Cardiac muscle cell (in vitro differentiated cells and primary cell): ENCODE measurements at regions not wholly inside any gene's neighbourhood (a gene's known extent, or its start where the extent isn't known, plus 50 kb on each side); places are given as distances from the start of the nearest gene placed in this dataset.
"Not testable (repeated sequence)": the region's sequence is repeated elsewhere in the genome, so short reads cannot be mapped to it uniquely, and the experiment has no call there.

Experiments used
- DNase-seq, 2 donors: peaks; one replicate each; pipeline versions ENCODE4 v3.0.0 to v3.0.0-alpha.2; 2010 to 2017; ENCODE audit warnings: low read depth in 1 of 2, low spot score in 1 of 2
- H3K27ac ChIP-seq: fragments of 200-600 bp; sonication (generic); 2 replicates; pipeline ENCODE4 v1.5.1; 2016
- H3K27me3 ChIP-seq: fragments of 200-600 bp; sonication (generic); 2 replicates; pipeline ENCODE4 v1.6.0; 2016; ENCODE audit warnings: control low read depth
- H3K36me3 ChIP-seq: fragments of 200-600 bp; sonication (generic); 2 replicates; pipeline ENCODE4 v1.5.1; 2016; ENCODE audit warnings: control low read depth
- H3K4me1 ChIP-seq: fragments of 200-600 bp; sonication (generic); 2 replicates; pipeline ENCODE4 v1.8.1; 2017; ENCODE audit warnings: low read depth, mild to moderate bottlenecking, mixed run types
- H3K4me3 ChIP-seq: fragments of 200-600 bp; sonication (generic); 2 replicates; pipeline ENCODE4 v1.5.1; 2016; ENCODE audit warnings: mild to moderate bottlenecking
- H3K9me3 ChIP-seq: fragments of 200-600 bp; sonication (generic); 2 replicates; pipeline ENCODE4 v1.5.1; 2017; ENCODE audit warnings: low read depth, mild to moderate bottlenecking, control low read depth
- TF ChIP-seq, protein P1 (sequence below): IDR thresholded peaks from 2 replicates; pipeline ENCODE4 v1.5.1; 2012; ENCODE audit warnings: low read depth, mild to moderate bottlenecking, low read length

DNA sequence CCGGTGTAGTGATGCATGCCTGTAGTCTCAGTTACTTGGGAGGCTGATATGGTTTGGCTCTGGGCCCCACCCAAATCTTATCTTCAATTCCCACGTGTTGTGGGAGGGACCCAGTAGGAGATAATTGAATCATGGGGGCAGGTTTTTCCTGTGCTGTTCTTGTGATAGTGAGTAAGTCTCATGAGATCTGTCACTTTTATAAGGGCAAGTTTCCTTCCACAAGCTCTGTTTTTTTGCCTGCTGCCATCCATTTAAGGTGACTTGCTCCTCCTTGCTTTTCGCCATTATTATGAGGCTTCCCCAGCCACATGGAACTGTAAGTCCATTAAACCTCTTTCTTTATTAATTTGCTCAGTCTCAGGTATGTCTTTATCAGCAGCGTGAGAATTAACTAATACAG, 566.7 kb upstream of the NECTIN3 start:
- no peak overlapping the region for H3K4me3 ChIP-seq
- DNase-seq: no peak
- no peaks in the 10 kb centered on the region for H3K4me1 ChIP-seq

DNA sequence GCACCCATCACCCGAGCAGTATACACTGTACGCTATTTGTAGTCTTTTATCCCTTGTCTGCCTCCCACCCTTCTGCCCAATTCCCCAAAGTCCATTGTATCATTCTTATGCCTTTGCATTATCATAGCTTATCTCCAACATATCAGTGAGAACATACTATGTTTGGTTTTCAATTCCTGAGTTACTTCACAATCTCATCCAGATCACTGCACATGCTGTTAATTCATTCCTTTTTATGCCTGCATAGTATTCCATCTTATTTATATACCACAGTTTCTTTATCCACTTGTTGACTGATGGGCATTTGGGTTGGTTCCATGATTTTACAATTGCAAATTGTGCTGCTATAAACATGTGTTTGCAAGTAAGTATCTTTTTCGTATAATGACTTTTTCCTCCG, 564.7 kb upstream of the NECTIN3 start:
- Histone ChIP-seq H3K4me1 (no peaks in the 10 kb centered on the region), H3K4me3 (no peak overlapping the region), H3K9me3 (no peaks in the 10 kb centered on the region), H3K36me3 (no peaks in the 10 kb centered on the region), H3K27ac (no peak overlapping the region), H3K27me3 (no peaks in the 10 kb centered on the region)
- TF ChIP-seq, protein P1, sequence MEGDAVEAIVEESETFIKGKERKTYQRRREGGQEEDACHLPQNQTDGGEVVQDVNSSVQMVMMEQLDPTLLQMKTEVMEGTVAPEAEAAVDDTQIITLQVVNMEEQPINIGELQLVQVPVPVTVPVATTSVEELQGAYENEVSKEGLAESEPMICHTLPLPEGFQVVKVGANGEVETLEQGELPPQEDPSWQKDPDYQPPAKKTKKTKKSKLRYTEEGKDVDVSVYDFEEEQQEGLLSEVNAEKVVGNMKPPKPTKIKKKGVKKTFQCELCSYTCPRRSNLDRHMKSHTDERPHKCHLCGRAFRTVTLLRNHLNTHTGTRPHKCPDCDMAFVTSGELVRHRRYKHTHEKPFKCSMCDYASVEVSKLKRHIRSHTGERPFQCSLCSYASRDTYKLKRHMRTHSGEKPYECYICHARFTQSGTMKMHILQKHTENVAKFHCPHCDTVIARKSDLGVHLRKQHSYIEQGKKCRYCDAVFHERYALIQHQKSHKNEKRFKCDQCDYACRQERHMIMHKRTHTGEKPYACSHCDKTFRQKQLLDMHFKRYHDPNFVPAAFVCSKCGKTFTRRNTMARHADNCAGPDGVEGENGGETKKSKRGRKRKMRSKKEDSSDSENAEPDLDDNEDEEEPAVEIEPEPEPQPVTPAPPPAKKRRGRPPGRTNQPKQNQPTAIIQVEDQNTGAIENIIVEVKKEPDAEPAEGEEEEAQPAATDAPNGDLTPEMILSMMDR: no peak
- no peak for DNase-seq

More for the DNA sequence above, 566.7 kb upstream of the NECTIN3 start:
- no peaks in the 10 kb centered on the region for H3K36me3 ChIP-seq
- no peak overlapping the region for H3K27ac ChIP-seq
- no peaks in the 10 kb centered on the region for H3K9me3 ChIP-seq
- TF ChIP-seq, protein P1: no peak
- H3K27me3 ChIP-seq: no peaks in the 10 kb centered on the region

DNA sequence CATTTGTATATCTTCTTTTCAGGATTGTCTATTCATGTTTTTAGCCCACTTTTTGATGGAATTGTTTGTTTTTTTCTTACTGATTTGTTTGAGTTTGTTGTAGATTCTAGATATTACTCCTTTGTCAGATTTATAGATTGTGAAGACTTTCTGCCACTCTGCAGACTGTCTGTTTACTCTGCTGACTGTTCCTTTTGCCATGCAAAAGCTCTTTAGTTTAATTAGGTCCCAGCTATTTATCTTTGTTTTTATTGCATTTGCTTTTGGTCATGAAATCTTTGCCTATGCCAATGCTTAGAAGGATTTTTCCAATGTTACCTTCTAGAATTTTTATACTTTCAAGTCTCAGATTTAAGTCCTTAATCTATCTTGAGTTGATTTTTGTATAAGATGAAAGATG, 564.0 kb upstream of the NECTIN3 start:
- not testable (repeated sequence) for H3K4me1 ChIP-seq, H3K27ac ChIP-seq, H3K27me3 ChIP-seq, DNase-seq, H3K9me3 ChIP-seq, H3K36me3 ChIP-seq, H3K4me3 ChIP-seq

DNA sequence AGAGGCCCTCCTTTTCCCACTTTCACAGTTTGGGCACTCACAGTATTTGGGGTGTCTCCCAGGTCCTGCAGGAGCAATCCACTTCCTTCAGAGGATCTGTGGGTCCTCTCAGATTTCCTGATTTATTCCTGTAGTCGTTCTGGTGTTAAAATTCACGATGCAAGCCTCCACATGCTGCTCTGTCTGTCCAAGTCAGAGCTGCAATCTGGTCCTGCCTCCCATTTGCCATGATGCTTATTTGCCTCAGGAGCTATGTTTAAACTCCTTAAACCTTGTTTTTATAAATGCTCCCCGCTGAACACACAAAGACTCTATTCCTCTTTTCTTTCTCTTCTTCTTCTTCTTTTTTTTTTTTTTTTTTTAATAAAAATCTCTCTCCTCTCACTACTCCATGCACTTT, 558.7 kb upstream of the NECTIN3 start:
- TF ChIP-seq, protein P1: no peak
- H3K27me3 ChIP-seq: no peaks in the 10 kb centered on the region
- no peak overlapping the region for H3K27ac ChIP-seq
- no peak for DNase-seq
- no peaks in the 10 kb centered on the region for H3K9me3 ChIP-seq
- H3K36me3 ChIP-seq: no peaks in the 10 kb centered on the region
- no peak overlapping the region for H3K4me3 ChIP-seq
- no peaks in the 10 kb centered on the region for H3K4me1 ChIP-seq

DNA sequence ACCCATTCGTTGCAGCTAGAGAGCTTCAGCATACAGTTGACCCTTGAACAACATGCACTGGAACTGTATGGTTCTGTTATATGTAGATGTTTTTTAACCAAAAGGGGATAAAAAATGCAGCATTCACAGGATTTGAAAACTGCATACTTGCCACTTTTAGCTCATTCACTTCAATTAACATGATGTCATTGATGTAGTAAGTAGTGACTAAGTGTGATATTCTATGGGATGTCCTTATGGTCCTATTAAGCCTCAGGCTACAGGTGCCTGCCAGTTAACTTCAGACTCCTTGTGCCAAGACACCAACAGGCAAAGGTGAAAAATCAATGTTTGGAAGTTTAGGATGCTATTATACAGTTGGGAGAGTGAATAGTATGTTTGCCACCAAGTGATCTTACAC, 553.6 kb upstream of the NECTIN3 start:
- Histone ChIP-seq H3K36me3 (no peaks in the 10 kb centered on the region), H3K9me3 (no peaks in the 10 kb centered on the region), H3K4me3 (no peak overlapping the region), H3K27me3 (no peaks in the 10 kb centered on the region), H3K4me1 (no peaks in the 10 kb centered on the region), H3K27ac (no peak overlapping the region)
- no peak for DNase-seq
- TF ChIP-seq, protein P1: no peak

DNA sequence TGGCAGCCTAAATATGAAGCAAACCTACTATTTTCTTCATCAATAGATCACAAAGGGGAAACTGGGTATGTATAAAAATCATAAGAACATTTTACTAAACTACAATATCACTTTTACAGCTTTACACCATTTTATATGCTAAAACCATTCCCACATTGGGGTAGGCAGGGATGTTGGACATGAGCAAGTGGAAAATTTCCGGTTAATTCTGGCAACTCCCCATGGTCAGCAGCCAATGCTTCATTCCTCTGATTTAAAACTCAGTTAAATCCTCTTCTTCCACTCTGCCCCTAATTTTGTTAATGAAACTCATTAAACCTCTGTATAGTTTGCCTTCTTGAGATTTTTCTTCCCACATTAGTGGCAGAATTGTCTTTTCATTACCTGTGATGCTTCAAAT, 552.5 kb upstream of the NECTIN3 start:
- Histone ChIP-seq H3K9me3 (no peaks in the 10 kb centered on the region), H3K4me3 (no peak overlapping the region), H3K36me3 (no peaks in the 10 kb centered on the region), H3K27ac (no peak overlapping the region), H3K4me1 (no peaks in the 10 kb centered on the region), H3K27me3 (no peaks in the 10 kb centered on the region)
- TF ChIP-seq, protein P1: no peak
- DNase-seq: peak in 1 of 2 donors; percentile 33
